Bronchial epithelial cell (primary cell): ENCODE measurements at regions not wholly inside any gene's neighbourhood (a gene's known extent, or its start where the extent isn't known, plus 50 kb on each side); places are given as distances from the start of the nearest gene placed in this dataset.
"Not testable (repeated sequence)": the region's sequence is repeated elsewhere in the genome, so short reads cannot be mapped to it uniquely, and the experiment has no call there.

ENCODE experiments used
- DNase-seq: peaks from one replicate; pipeline ENCODE4 v3.0.0-alpha.2; 2010; ENCODE audit warnings: low read depth
- FAIRE-seq: peaks from 2 replicates; lab custom pipeline; 2011; peaks lifted over from hg19 to GRCh38; lab: Jason Lieb, UNC
- H3K27me3 ChIP-seq: 2 replicates; pipeline ENCODE4 v1.5.1; 2011; ENCODE audit warnings: low read length; ENCODE audit not compliant: control insufficient read depth, insufficient read depth
- H3K36me3 ChIP-seq: 2 replicates; pipeline ENCODE4 v1.5.1; 2011; ENCODE audit warnings: low read length; ENCODE audit not compliant: control insufficient read depth, insufficient read depth
- H3K4me3 ChIP-seq: 2 replicates; pipeline ENCODE4 v1.5.1; 2011; ENCODE audit warnings: mild to moderate bottlenecking, low read depth, low read length, control low read depth
- CTCF ChIP-seq: IDR thresholded peaks from 2 replicates; pipeline ENCODE4 v1.5.1; 2011; ENCODE audit warnings: mild to moderate bottlenecking, moderate library complexity, low read length, control low read depth, inconsistent platforms; ENCODE audit not compliant: insufficient read depth, severe bottlenecking

DNA sequence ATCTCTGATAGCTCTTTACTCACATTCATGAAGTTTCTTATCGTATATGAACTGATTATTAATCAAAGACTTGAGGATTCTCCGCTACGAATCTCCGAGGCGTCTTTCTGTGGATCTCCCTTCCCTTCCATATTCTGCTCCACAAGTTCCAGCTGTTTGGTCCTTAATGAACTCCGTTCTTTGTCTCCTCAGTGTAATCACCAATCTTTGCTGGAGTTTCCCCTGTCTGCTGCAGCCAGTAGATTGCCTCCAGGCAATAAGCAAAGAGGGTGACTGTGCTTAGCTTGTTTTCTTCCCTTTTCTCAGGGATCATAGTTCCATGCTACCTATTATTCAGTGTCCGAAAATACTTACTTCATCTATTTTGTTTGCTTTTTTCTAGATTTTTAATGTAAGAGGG is 169.6 kb upstream of the FOLH1 start:
- H3K4me3 ChIP-seq = no peak overlapping the region
- FAIRE-seq (no peak), DNase-seq (no peak)
- H3K36me3 ChIP-seq = no peaks in the 10 kb centered on the region
- no peaks in the 10 kb centered on the region for H3K27me3 ChIP-seq
- no peak for TF ChIP-seq CTCF

DNA sequence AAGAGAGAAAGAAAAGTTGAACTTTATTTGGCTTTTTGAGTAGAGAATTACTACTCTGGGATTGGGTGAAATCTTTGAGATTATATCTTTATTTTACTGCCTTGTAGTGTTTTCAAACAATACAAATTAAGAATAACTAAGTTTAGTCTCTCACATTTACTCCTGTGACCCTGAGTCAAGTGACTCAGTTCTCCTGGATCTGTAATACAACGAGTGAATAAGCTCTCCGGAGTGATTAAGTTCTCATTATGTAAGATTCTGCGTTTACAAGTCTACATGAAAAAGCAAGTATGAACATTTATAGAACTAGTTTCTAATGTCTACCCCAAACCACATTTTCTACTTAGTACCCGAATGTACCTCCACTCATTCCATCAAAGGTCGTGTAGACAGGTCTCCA is 165.5 kb upstream of the FOLH1 start:
- not testable (repeated sequence) for FAIRE-seq, H3K36me3 ChIP-seq, H3K4me3 ChIP-seq, H3K27me3 ChIP-seq
- peak; percentile 47 for DNase-seq

DNA sequence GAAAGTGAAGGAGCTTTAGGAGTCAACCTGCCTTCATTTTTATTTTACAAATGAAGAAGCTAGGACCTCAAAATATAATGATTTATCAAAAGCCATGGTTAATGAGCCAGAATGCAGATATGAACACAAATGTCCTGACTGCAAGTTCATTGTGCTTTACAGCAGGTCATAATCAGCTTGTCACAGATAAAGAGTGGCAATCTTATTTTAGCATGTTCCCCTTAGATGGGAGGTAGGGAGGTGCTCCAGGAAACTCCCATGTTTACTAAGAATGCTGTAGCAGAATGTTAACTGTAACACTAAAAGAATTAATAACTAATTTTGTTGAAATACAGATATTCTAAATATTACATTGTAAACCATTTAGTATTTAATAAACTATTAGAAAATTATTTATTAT is 165.0 kb upstream of the FOLH1 start:
- DNase-seq, FAIRE-seq, H3K4me3 ChIP-seq, H3K27me3 ChIP-seq, H3K36me3 ChIP-seq: not testable (repeated sequence)

DNA sequence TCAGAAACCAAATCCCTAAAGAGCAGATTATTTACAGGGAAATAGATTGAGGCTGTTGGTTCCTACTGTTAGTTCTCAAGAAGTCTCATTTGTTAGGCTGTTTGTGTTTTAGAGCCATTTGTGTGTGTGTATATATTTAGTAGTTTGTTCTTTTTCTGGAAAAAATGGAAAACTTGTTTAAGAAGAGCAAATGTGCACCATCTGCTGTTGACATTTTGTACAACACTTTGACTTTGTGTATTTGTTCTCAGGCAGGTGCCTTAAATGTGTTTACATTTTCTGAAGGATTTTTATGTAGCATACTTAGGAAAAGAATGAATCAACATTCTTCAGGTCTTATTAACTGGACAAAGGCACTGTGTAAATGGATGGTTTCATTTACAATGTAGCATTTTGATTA is 163.7 kb upstream of the FOLH1 start:
- FAIRE-seq, H3K27me3 ChIP-seq, H3K36me3 ChIP-seq, H3K4me3 ChIP-seq, DNase-seq: not testable (repeated sequence)

DNA sequence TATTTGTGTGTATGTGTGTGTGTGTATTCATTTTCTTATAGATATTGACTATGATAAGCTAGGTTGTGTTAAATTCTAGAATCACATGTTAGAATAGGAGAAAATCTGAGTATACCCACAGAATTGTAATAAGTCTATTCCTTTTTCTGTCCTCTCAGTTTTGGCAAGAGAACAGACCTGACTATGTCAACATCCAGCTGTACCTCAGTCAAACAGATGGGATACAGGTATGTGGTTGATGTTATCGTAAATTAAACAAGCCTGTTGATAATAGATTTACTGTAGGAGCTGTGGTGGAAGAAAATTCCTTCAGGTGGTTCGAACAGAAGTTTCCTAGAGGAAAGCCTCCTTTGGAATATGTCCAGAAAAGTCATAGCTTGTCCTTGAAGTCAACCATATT is 160.2 kb upstream of the FOLH1 start:
- not testable (repeated sequence) for H3K27me3 ChIP-seq, H3K36me3 ChIP-seq, H3K4me3 ChIP-seq, DNase-seq, FAIRE-seq

DNA sequence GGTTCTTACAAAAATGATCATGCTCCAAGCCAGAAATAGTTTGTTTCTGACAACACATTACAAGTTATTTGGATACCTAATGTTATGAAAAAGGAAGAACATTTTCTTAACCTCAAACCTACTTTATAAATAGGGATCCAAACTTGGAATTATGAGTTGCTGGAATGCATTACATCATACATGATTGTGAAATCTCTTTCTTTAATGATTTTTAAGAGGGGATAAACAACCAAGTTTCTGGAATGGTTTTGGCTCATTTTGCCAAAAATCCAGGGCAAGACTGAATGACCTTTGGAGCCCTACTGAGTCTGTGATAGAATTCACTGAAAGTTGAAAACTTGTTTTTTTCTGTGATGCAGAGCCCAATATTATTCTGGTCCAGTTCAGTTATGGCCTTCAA is 157.0 kb upstream of the FOLH1 start:
- not testable (repeated sequence) for H3K36me3 ChIP-seq, H3K4me3 ChIP-seq, DNase-seq, H3K27me3 ChIP-seq, FAIRE-seq

GRCh38 chr11:49362994-49363393 is 154.6 kb upstream of the FOLH1 start:
- DNase-seq, FAIRE-seq, H3K27me3 ChIP-seq, H3K4me3 ChIP-seq, H3K36me3 ChIP-seq: not testable (repeated sequence)

- FAIRE-seq, H3K36me3 ChIP-seq, H3K4me3 ChIP-seq, DNase-seq, H3K27me3 ChIP-seq: not testable (repeated sequence)
Observed at GRCh38 chr11:49354536-49354935, 146.1 kb upstream of the FOLH1 start.

GRCh38 chr11:49352868-49353267 is 144.5 kb upstream of the FOLH1 start:
- H3K27me3 ChIP-seq, DNase-seq, H3K36me3 ChIP-seq, H3K4me3 ChIP-seq, FAIRE-seq: not testable (repeated sequence)

DNA sequence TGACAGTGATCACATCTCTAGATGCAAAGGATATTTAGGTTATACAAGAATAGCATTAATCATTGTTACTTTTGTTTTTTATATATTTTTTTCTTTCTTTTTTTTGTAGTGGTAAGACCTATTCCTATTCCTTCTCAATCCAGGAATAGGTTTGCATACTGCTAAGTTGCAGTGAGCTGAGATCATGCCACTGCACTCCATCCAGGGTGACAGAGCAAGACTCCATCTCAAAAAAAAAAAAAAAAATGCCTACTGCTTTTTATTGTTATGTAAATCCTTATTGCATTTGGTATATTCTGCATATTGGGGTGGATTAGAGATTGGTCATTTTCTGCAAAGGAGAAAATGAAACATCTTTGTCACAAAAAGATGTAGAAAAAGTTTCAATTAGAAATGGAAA is 138.2 kb upstream of the FOLH1 start:
- DNase-seq, FAIRE-seq, H3K36me3 ChIP-seq: not testable (repeated sequence)

DNA sequence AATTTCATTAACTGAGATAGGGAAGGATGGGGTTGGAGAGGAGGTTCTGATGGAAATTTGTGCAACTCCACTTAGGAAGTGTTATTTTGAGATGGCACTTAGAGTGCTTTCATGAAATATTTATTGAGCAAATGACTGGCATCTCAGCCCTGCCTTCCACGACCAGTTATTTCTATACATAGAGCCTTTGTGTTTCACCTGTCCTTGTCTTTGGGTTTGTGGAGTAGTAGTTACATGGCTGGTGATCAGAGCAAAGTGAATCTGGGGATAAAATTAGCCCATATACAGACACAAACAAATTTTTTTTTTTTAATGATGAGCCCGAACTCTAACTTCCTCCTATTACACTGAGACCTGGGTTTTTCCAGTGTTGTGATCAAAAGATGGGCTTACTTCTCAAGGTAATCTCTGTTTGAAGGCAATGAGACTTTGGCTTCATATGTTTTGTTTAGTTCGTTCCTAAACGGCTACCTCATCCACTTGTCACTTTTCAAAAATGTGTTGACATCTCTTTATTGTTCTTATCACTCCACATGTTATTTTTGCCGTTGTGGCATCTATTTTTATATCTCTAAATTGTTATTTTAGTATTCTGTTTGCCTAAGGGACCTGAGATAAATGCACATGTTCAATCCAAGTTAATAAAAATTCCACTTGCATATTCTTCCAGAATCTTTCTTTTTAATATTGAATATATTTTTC is 120.2 kb upstream of the FOLH1 start:
- FAIRE-seq = not testable (repeated sequence)

More for the DNA sequence above, 138.2 kb upstream of the FOLH1 start:
- not testable (repeated sequence) for H3K27me3 ChIP-seq, H3K4me3 ChIP-seq

GRCh38 chr11:49327766-49328165 is 119.4 kb upstream of the FOLH1 start:
- not testable (repeated sequence) for FAIRE-seq, H3K4me3 ChIP-seq, H3K27me3 ChIP-seq, H3K36me3 ChIP-seq, DNase-seq

More for the DNA sequence above, 120.2 kb upstream of the FOLH1 start:
- not testable (repeated sequence) for DNase-seq, H3K27me3 ChIP-seq, H3K4me3 ChIP-seq, H3K36me3 ChIP-seq

DNA sequence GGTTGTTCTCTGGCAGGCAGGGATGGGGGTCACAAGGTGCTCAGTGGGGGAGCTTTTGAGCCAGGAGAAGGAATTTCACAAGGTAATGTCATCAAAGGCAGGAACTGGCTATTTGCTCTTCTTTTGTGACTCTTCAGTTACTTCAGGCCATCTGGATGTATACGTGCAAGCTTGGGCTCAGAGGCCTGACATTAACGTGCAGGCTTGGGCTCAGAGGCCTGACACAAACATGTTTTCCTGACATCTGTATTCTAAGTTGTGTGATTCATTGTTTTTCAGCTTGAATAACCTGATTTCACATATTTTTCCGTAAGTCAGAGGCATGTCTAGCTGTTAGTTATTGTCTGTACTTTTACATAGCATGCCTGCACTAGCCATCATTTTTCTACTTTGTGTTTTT is 118.2 kb upstream of the FOLH1 start:
- DNase-seq = peak; percentile 1

More for the DNA sequence above, 118.2 kb upstream of the FOLH1 start:
- H3K4me3 ChIP-seq, H3K27me3 ChIP-seq, H3K36me3 ChIP-seq, FAIRE-seq: not testable (repeated sequence)
